Erythroblast (primary cell): ENCODE measurements at regions not wholly inside any gene's neighbourhood (a gene's known extent, or its start where the extent isn't known, plus 50 kb on each side); places are given as distances from the start of the nearest gene placed in this dataset.

ENCODE experiments used
- GATA1 ChIP-seq: IDR thresholded peaks from 2 replicates; pipeline ENCODE4 v1.6.1; 2011; ENCODE audit warnings: low read depth, mild to moderate bottlenecking, control low read depth, low read length, moderate library complexity
- POLR2A ChIP-seq: IDR thresholded peaks from 2 replicates; pipeline ENCODE4 v1.6.1; 2011; ENCODE audit warnings: mild to moderate bottlenecking, low read length

- no peak for TF ChIP-seq POLR2A
- TF ChIP-seq GATA1, result no peak
Measured at GRCh38 chr4:80127870-80128419, 54.9 kb upstream of the ANTXR2 start.
